GM10266 (cell line): ENCODE measurements at regions not wholly inside any gene's neighbourhood (a gene's known extent, or its start where the extent isn't known, plus 50 kb on each side); places are given as distances from the start of the nearest gene placed in this dataset.

ENCODE experiments used
- DNase-seq: peaks from one replicate; pipeline ENCODE4 v3.0.0; 2012; ENCODE audit errors: extremely low spot score
- CTCF ChIP-seq: IDR thresholded peaks from 2 replicates; pipeline ENCODE4 v1.5.1; 2012; ENCODE audit warnings: mild to moderate bottlenecking, low read depth; ENCODE audit not compliant: control insufficient read depth, insufficient read depth; ENCODE audit errors: missing control alignments

DNA sequence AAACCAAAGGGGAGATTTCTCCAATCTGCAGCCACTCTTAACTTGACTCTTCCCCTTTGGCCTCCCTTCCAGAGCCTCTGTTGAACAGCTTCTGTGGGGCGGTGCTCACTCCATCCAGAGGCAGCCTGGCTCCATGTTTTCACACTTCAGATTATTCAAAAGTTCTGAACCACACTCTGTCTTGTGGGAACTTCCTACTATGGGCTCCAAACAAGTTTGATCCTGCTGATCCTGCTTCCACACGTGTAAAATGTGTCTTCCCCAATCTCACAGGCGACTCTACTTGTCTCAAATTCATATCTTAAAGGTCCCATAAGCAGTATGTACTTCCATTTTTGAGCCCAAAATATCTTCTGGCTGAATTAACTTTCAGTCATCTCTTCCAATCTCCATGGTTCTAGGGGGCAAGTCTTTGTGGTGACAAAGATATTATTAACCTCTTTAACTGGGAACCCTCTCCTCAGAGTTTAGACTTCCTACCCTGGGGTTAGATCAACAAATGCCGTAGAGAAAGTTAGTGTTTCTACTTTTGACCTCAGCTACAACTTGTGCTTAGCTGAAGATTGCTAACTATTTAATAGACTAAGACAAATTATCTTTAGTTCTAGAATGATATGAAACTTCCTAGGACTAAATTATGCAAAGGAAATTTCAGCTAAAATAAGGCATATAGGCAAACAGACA lies 176.3 kb upstream of the BCL6 start:
- TF ChIP-seq CTCF = no peak
- DNase-seq = no peak

GRCh38 chr3:187922704-187923416 lies 177.6 kb upstream of the BCL6 start:
- DNase-seq = no peak
- no peak for TF ChIP-seq CTCF

GRCh38 chr3:187924651-187925050 lies 179.4 kb upstream of the BCL6 start:
- no peak for TF ChIP-seq CTCF
- DNase-seq = no peak

- no peak for DNase-seq
- no peak for TF ChIP-seq CTCF
These were observed 180.1 kb upstream of the BCL6 start for GRCh38 chr3:187925326-187925725.

DNA sequence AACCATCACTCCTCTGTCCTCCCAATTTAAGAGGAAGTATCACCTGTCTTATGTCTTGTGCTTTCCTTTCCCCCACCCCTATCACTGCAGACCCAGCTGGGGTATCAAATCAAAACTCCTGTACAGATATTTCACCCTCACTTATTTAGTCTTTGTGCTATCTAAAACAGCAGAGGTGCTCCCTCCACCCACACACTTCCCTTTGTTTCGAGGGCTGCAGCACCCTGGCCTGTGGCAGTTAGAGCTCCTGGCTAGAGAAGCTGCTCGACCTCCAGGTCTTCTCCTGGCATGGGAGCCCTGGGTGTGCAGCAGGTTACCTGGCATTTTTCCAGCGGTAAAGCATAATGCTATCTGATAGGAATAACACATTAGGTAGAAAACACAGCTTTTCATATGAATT lies 181.4 kb upstream of the BCL6 start:
- no peak for TF ChIP-seq CTCF
- no peak for DNase-seq

- no peak for TF ChIP-seq CTCF
- no peak for DNase-seq
These were observed 182.3 kb upstream of the BCL6 start for GRCh38 chr3:187927565-187927964.

- no peak for DNase-seq
- TF ChIP-seq CTCF = no peak
These were observed 184.0 kb upstream of the BCL6 start for GRCh38 chr3:187929112-187929816.
